GM23338 (cell line): ENCODE measurements at regions not wholly inside any gene's neighbourhood (a gene's known extent, or its start where the extent isn't known, plus 50 kb on each side); places are given as distances from the start of the nearest gene placed in this dataset.
"Not testable (repeated sequence)": the region's sequence is repeated elsewhere in the genome, so short reads cannot be mapped to it uniquely, and the experiment has no call there.

Experiments used
- POLR2AphosphoS5 ChIP-seq: IDR thresholded peaks from 2 replicates; pipeline ENCODE4 v1.6.1; 2016; ENCODE audit warnings: antibody characterized with exemption, low read depth
- TF ChIP-seq, protein P1 (sequence below), 2 experiments: fragments of 200-600 bp in 1 of 2; sonication (generic) in 1 of 2; conservative IDR thresholded peaks; 2 replicates each; pipeline versions ENCODE4 v1.5.1 to v1.6.1; 2016 to 2017; ENCODE audit warnings: antibody characterized with exemption in 2 of 2, low read depth in 2 of 2, mild to moderate bottlenecking in 2 of 2, moderate library complexity in 1 of 2
- TF ChIP-seq, protein P2 (sequence below): fragments of 250-450 bp; sonication (Bioruptor Pico); IDR thresholded peaks from 2 replicates; pipeline ENCODE4 v1.5.0; 2020; ENCODE audit warnings: mild to moderate bottlenecking, moderate library complexity

DNA sequence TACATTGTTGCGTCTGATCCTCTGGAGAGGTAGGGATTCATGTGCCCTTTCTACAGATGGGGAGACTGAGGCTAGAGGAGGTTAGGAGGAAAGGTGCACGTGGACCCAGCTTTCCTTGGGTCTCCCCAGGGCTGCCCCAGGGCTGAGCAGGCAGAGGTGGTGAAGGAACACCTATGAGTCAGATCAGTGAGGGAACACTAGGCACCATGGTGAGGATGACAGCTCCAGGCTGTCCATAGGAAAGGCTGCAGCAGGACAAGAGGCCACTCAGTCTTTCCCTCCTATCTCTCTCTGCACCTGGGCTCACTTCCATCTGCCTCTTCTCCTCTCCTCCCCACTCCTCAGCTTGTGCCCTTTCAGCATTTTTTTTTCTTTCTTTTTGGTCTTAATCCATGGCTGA lies 138.0 kb upstream of the TRIM73 start:
- TF ChIP-seq, protein P1, sequence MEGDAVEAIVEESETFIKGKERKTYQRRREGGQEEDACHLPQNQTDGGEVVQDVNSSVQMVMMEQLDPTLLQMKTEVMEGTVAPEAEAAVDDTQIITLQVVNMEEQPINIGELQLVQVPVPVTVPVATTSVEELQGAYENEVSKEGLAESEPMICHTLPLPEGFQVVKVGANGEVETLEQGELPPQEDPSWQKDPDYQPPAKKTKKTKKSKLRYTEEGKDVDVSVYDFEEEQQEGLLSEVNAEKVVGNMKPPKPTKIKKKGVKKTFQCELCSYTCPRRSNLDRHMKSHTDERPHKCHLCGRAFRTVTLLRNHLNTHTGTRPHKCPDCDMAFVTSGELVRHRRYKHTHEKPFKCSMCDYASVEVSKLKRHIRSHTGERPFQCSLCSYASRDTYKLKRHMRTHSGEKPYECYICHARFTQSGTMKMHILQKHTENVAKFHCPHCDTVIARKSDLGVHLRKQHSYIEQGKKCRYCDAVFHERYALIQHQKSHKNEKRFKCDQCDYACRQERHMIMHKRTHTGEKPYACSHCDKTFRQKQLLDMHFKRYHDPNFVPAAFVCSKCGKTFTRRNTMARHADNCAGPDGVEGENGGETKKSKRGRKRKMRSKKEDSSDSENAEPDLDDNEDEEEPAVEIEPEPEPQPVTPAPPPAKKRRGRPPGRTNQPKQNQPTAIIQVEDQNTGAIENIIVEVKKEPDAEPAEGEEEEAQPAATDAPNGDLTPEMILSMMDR (conservative IDR thresholded peaks at IDR 0.05; ENCODE audit: low read depth in 2 of 2): not testable (repeated sequence)
- TF ChIP-seq, protein P2, sequence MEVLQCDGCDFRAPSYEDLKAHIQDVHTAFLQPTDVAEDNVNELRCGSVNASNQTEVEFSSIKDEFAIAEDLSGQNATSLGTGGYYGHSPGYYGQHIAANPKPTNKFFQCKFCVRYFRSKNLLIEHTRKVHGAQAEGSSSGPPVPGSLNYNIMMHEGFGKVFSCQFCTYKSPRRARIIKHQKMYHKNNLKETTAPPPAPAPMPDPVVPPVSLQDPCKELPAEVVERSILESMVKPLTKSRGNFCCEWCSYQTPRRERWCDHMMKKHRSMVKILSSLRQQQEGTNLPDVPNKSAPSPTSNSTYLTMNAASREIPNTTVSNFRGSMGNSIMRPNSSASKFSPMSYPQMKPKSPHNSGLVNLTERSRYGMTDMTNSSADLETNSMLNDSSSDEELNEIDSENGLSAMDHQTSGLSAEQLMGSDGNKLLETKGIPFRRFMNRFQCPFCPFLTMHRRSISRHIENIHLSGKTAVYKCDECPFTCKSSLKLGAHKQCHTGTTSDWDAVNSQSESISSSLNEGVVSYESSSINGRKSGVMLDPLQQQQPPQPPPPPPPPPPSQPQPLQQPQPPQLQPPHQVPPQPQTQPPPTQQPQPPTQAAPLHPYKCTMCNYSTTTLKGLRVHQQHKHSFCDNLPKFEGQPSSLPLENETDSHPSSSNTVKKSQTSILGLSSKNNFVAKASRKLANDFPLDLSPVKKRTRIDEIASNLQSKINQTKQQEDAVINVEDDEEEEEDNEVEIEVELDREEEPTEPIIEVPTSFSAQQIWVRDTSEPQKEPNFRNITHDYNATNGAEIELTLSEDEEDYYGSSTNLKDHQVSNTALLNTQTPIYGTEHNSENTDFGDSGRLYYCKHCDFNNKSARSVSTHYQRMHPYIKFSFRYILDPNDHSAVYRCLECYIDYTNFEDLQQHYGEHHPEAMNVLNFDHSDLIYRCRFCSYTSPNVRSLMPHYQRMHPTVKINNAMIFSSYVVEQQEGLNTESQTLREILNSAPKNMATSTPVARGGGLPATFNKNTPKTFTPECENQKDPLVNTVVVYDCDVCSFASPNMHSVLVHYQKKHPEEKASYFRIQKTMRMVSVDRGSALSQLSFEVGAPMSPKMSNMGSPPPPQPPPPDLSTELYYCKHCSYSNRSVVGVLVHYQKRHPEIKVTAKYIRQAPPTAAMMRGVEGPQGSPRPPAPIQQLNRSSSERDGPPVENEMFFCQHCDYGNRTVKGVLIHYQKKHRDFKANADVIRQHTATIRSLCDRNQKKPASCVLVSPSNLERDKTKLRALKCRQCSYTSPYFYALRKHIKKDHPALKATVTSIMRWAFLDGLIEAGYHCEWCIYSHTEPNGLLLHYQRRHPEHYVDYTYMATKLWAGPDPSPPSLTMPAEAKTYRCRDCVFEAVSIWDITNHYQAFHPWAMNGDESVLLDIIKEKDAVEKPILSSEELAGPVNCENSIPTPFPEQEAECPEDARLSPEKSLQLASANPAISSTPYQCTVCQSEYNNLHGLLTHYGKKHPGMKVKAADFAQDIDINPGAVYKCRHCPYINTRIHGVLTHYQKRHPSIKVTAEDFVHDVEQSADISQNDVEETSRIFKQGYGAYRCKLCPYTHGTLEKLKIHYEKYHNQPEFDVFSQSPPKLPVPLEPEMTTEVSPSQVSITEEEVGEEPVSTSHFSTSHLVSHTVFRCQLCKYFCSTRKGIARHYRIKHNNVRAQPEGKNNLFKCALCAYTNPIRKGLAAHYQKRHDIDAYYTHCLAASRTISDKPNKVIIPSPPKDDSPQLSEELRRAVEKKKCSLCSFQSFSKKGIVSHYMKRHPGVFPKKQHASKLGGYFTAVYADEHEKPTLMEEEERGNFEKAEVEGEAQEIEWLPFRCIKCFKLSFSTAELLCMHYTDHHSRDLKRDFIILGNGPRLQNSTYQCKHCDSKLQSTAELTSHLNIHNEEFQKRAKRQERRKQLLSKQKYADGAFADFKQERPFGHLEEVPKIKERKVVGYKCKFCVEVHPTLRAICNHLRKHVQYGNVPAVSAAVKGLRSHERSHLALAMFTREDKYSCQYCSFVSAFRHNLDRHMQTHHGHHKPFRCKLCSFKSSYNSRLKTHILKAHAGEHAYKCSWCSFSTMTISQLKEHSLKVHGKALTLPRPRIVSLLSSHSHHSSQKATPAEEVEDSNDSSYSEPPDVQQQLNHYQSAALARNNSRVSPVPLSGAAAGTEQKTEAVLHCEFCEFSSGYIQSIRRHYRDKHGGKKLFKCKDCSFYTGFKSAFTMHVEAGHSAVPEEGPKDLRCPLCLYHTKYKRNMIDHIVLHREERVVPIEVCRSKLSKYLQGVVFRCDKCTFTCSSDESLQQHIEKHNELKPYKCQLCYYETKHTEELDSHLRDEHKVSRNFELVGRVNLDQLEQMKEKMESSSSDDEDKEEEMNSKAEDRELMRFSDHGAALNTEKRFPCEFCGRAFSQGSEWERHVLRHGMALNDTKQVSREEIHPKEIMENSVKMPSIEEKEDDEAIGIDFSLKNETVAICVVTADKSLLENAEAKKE (CRISPR knock-in tag): not testable (repeated sequence)
- TF ChIP-seq POLR2AphosphoS5: not testable (repeated sequence)
